Kidney (tissue), 13 donors: ENCODE measurements at regions not wholly inside any gene's neighbourhood (a gene's known extent, or its start where the extent isn't known, plus 50 kb on each side); places are given as distances from the start of the nearest gene placed in this dataset.

ENCODE experiments used
- DNase-seq, 5 donors: peaks; one replicate each; pipeline ENCODE4 v3.0.0-alpha.2; 2013 to 2020
- FAIRE-seq: peaks from 2 replicates; lab custom pipeline; 2012; peaks lifted over from hg19 to GRCh38; lab: Jason Lieb, UNC
- H3K27ac ChIP-seq, 2 donors: one replicate each; pipeline ENCODE4 v1.7.0; 2013; ENCODE audit warnings: low read depth in 2 of 2, low read length in 2 of 2, inconsistent platforms in 1 of 2
- H3K27me3 ChIP-seq: one replicate; pipeline ENCODE4 v1.7.1; 2013; ENCODE audit warnings: low read length, inconsistent platforms; ENCODE audit not compliant: control insufficient read depth, insufficient read depth
- H3K36me3 ChIP-seq, 3 donors: one replicate each; pipeline versions ENCODE4 v1.7.0 to v1.7.1; 2013; ENCODE audit warnings: low read length in 3 of 3, control low read depth in 1 of 3, inconsistent platforms in 1 of 3; ENCODE audit not compliant: insufficient read depth in 3 of 3, control insufficient read depth in 2 of 3
- H3K4me1 ChIP-seq, 3 donors: one replicate each; pipeline versions ENCODE4 v1.7.0 to v1.7.1; 2013; ENCODE audit warnings: low read length in 3 of 3, inconsistent platforms in 1 of 3, low read depth in 1 of 3; ENCODE audit not compliant: control insufficient read depth in 2 of 3, insufficient read depth in 2 of 3
- H3K4me3 ChIP-seq, 3 donors: one replicate each; pipeline versions ENCODE4 v1.7.0 to v1.8.1; 2013; ENCODE audit warnings: low read length in 3 of 3, control low read depth in 1 of 3, inconsistent platforms in 1 of 3
- H3K9ac ChIP-seq, 3 donors: one replicate each; pipeline versions ENCODE4 v1.7.0 to v1.7.1; 2013; ENCODE audit warnings: low read length in 3 of 3, control low read depth in 1 of 3, inconsistent platforms in 1 of 3
- H3K9me3 ChIP-seq, 3 donors: one replicate each; pipeline versions ENCODE4 v1.7.0 to v1.7.1; 2013; ENCODE audit warnings: low read length in 3 of 3, control low read depth in 1 of 3, inconsistent platforms in 1 of 3; ENCODE audit not compliant: control insufficient read depth in 2 of 3, insufficient read depth in 1 of 3
- CTCF ChIP-seq: IDR thresholded peaks from 3 replicates; pipeline ENCODE4 v1.5.1; 2012; ENCODE audit warnings: mild to moderate bottlenecking, moderate library complexity, borderline replicate concordance; ENCODE audit not compliant: insufficient read depth; ENCODE audit errors: extremely low read depth
- intact Hi-C: fragments of 100-400 bp; cut with DNase I; formaldehyde crosslinking; loops from one replicate; pipeline ENCODE4 v1.11.1; 2022
- donor health status: control.
- donor health status: control.
- donor health status: control.
- donor health status: control.
- donor health status: control.
- donor health status: DM: yes; HTN: yes; CAD: no.
- donor health status: Normal renal cell carcinoma (clear cell type).

DNA sequence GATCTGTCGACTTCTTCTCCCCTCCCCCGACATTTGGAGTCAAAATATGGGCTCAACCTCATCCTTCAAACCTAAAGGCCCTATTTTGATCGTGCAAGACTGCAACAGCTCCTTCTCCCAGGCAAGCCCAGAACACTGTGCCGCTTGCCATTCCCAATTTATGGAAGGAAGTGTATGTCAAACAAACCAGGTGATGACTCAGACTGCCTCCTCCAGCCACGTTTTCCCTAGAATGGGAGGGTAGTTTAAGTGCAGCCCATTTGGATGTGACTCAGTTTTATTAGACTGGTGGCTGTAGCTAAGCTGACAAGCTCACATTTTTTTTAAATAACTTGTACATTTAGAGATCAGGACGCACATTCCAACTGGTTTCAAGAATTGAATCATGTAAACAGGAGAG, 570.4 kb upstream of the DIPK2B start:
- Histone ChIP-seq H3K36me3 (no peaks in the 10 kb centered on the region), H3K9ac (no peak overlapping the region), H3K4me1 (peaks cover 0 to 3% (median 2%) of the 10 kb centered on the region in 3 donors), H3K9me3 (no peaks in the 10 kb centered on the region), H3K27me3 (no peaks in the 10 kb centered on the region), H3K4me3 (peak overlapping the region; percentile 16 to 79 (median 28)), H3K27ac (peak overlapping the region; percentile 55 to 75)
- TF ChIP-seq CTCF: no peak
- FAIRE-seq (peak; percentile 79), DNase-seq (no peak)
- intact Hi-C loops: no loop called here

DNA sequence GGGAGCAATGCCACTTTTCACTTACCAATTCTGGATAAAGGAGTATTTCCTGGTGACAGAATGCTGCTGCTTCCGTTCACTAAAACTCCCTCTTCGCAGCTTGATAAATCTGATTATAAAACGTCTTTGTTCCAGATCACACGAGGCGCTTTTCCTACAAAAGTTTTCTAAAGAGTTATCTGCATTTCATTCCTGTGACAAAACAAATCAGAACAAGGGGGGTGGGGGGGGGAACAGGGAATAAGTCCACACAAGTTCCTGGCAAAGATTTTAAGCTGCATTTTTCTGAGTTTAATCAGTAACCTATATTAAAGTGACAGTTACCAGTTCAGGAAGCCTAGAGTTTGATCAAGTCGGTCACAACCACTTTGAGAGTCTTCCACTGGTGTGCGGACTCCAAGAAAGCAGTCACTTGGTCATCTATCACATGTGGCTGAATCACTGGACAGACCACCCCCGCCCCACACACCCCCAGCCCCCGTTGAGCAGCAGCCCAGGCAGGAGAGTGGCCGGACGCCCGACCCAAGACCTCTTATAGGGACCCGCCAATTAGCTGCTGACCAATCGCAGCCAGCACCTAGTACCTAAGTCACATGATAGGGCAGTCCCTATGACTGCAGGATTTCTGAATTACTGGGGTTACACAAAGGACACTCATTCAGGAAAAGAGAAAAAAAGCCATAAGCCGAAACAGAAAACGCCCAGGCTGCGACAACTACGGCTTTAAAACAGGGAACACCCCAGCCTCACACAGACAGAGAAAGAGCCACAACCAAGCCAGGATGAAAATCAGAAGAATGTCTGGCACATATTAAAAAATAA, 569.3 kb upstream of the DIPK2B start:
- H3K4me3 ChIP-seq: peak overlapping the region; percentile 79 to 88 (median 82)
- intact Hi-C loops: no loop called here
- FAIRE-seq: peak; percentile 25
- peak overlapping the region; percentile 87 to 94 for H3K27ac ChIP-seq
- peak overlapping the region; percentile 89 to 94 (median 92) for H3K9ac ChIP-seq
- H3K27me3 ChIP-seq: no peaks in the 10 kb centered on the region
- peaks cover 0 to 3% (median 2%) of the 10 kb centered on the region in 3 donors for H3K4me1 ChIP-seq
- H3K36me3 ChIP-seq: no peaks in the 10 kb centered on the region
- no peaks in the 10 kb centered on the region for H3K9me3 ChIP-seq
- no peak for TF ChIP-seq CTCF
- peak; percentile 86 to 94 (median 89) for DNase-seq

DNA sequence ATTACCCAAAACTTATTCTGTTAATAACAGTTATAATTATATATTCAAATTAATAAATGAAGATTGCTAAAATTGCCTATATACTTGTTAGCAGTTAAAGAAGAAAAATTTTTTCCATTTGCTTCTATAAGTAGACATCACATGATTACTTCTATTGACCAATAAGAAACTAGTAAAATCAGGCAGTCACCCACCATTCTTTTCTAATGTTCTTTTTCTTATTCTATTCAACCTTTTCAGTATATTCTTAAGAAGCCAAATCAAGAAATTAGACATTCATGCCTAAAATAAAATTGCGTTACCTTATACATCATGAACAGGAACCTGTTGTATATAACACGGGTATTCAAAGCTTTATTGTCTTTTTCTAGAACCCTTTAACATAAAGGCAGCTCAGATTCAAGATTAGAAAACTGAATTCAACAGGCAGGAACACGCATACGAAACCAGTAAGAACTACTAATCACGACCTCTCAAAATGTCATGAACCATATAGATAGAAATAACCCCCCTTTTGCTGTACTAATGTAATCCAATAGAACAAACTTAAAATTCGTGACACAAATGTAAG, 568.1 kb upstream of the DIPK2B start:
- Histone ChIP-seq H3K27me3 (no peaks in the 10 kb centered on the region), H3K36me3 (no peaks in the 10 kb centered on the region), H3K9ac (peak overlapping the region; percentile 89 to 94 (median 92)), H3K4me3 (peak overlapping the region; percentile 79 to 88 (median 82)), H3K4me1 (peaks cover 0 to 3% (median 2%) of the 10 kb centered on the region in 3 donors), H3K9me3 (no peaks in the 10 kb centered on the region), H3K27ac (peak overlapping the region; percentile 87 to 94)
- intact Hi-C loops: no loop called here
- FAIRE-seq (peak; percentile 94), DNase-seq (peak in 1 of 5 donors; percentile 43)
- no peak for TF ChIP-seq CTCF
